NOMO-1 treated with dmso at 0.1 percent for 144 hours (cell line): ENCODE measurements at regions not wholly inside any gene's neighbourhood (a gene's known extent, or its start where the extent isn't known, plus 50 kb on each side); places are given as distances from the start of the nearest gene placed in this dataset.

ENCODE experiments used
- DNase-seq: peaks from one replicate; lab custom pipeline; 2025; ENCODE audit not compliant: unreplicated experiment; lab: John Stamatoyannopoulos, UW

DNA sequence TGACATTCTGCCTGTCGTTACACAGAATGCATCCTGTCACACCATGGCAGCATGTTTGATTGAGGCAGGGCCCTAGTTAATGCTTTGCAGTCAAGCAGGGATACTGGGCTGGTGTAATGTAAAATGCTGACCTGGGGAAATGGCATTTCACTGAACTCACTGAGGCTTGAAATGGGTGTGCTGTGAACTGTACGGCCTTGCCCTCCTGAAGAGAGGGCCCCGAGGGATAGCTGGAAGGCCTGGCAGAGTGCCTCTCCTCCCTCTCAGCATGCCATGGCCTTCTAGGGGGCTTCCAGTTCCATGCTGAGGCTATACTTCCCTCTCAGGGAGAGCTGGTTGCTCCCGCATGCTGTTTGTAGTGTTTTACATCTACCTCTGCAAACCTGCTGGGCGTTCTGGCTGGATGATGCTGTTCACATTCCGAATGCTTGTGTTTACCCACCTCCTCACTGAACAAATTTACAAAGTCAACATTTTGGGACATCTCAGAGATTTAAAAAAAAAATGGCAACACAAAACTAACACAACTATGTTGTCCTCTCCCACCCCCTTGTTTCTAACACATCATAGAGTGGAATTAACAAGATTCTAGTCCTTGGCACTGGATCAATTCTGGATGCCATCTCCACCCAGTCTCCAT lies 416.7 kb upstream of the CADM1 start:
- DNase-seq, result no peak

DNA sequence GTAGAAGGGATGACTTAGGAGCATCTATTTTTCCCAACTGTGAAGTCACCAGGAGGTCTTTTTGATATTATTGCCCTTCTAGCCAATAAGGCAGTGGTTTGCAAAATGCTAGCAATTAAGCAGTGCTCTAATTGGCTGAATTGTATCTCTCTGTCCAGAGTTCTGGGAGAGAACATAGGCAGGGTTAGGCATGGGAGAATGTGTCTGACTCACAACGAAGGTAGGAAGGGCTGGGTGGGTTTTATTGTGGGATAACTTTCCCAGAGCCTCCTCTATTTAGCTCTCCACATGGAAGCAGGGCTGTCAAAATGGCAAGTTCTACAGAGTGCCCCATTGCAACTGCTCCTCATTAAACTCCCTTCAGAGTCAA lies 415.9 kb upstream of the CADM1 start:
- DNase-seq, result no peak

DNA sequence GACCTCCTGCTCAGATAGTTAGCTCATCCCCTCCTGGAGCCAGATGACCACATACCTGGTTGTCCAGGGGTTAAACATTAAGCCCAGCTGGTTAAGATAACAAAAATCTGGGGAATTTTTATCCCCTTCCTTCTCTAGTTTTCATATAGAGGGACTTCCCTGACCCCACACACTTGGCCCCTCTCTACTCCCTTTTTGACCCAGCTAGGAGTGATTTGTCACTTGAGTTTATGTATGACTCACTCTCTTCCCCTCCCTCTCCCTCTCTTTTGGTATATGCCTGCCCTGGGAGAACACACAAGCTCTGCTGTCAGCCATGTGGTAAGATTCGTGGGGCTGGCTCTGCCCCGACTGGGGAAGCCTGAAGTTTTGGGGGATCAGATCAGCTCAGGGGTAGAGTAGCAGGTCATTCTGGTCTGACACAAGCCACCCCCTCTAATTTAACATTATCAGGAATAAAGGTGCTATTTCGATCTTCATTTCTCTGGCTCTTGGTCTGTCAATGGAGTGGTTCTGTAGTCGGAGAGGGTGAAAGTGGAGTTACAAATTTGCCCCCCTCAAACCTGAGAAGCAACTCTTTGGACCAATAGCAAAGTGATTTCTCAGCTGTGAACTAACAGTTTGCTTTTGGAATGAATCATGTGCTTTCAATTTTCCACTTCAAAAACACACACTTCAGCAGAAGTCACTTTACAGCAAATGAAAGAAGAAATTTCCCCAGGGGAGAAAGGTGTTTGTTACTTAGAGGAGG lies 415.3 kb upstream of the CADM1 start:
- peak; percentile 54 for DNase-seq

- DNase-seq, result no peak
Measured at GRCh38 chr11:115918576-115918975, 414.4 kb upstream of the CADM1 start.

DNA sequence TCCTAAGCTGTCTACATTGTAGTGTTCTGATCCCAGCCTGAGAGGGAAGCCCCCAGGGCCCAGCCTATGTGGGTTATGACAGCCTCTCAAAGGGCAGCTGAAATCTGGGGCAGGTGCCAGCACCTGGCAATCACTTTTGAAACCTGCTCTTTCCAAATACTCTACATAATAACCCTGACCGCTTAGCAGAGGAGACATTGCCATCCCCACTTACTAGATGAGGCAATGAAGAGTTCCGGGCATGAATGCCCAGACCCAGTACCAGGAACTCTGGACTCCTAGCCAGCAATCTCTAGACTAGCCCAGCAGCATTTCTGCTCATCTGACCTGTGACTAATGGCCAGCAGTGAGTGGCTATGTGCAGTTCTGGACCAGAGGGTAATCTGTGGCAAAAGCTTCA lies 412.4 kb upstream of the CADM1 start:
- no peak for DNase-seq

DNA sequence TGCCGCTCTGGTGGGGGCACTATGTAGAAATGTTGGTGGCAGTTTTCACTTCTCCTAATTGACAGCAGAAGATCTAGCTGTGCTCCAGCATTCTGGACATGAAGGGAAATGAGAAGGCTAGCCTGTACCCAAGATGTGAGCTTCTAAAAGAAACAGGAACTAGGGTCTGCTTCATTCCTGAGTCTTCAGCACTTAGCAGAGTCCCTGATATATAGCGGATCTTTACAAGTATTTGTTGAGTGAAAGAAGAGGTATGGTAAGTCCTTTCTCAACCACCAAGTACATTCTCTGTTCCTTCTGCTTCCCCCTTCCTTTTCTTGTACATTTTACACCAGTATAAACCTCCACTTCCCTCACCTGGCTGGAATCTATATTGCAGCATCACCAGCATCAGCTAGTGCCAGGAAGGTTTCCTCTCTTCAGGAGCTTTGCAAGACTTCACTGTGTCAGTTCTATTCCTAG lies 408.3 kb upstream of the CADM1 start:
- peak; percentile 57 for DNase-seq

GRCh38 chr11:115911613-115912346 lies 407.6 kb upstream of the CADM1 start:
- DNase-seq, result no peak

- no peak for DNase-seq
Measured at GRCh38 chr11:115910379-115910778, 406.2 kb upstream of the CADM1 start.

- no peak for DNase-seq
Measured at GRCh38 chr11:115906171-115906570, 402.0 kb upstream of the CADM1 start.

DNA sequence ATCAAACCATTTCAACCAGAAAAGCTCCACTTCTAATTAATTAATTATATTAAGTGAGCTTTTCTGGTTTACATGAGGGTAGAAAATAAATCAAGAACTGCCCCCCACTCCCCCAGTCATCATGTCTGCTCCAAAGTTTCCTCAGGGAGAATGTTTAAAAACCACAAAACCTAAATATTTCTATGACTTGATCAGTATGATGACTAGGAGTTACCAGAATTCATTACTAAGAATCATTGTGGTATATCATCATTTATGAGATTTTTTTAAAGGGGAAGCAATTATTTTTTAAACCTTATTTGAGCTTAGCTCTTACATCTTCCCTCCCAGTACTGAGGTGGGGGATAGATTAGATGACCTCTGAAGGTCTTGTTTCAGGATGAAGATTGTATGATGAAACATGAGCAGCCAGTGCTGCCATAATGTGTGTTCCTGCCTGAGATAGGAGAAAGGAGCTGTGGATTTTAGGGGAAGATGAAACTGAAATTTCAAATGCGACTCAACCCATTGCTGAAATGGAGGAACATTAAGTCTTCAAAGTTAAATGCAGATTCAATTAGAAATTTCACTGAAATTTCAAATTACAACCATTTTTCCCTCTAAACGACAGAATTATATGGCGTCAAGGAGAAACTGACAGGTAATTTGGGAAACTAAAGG lies 401.3 kb upstream of the CADM1 start:
- no peak for DNase-seq

DNA sequence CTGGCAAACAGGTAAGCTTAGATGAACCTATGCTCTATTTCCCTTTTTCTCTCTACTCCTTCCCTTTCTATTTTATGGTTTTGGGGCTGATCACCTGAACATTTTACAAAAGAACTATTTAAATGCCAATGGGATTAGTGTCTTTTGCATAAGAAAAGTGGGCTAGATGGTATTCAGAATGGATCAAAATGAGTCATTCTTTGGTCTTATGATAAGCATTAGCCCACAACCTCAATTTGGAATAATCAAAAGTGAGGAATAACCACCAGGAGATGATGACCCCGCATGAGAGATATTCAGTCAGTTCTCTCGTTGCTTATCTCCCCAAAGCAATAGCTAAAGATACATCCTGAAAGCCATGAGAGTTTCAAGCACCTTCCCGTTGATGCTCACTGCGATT lies 399.0 kb upstream of the CADM1 start:
- no peak for DNase-seq

- DNase-seq, result no peak
Measured at GRCh38 chr11:115901069-115901468, 396.9 kb upstream of the CADM1 start.

DNA sequence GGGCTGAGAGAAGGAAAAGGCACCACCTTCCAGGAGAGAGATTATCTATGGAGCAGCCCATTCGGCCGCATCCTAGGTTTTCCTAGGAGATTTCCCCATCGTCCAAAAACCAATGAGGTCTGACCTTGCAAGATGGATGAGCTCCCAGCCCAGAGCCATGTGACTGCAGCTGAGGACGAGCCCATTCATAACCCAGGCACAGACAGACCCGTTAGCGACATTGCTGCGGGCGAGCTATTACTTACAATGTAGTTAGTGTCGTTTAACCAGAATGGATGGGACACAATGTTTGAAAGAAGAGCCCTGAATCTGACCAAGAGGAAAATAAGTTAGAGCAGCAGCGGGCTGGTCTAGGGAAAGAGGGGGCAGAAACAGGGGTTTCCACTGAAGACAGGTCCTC lies 395.9 kb upstream of the CADM1 start:
- DNase-seq, result no peak

DNA sequence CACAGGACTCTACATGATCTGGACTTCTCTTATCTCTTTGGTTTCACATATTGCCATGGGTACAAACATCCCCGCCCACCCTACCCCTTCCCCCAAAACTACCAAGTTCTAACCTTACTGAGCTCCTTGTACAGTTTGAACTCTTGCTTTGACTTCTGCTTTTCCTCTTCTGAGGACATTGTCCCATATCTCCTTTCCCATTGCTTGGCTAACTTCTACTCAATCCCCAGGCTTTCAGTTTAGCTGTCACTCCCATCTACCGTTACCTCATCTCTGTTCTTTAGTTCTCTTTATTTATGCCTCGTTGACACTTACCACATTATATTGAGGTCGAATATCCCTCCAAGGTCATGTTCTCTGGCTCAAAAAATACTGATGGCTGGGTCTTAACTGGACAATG lies 393.5 kb upstream of the CADM1 start:
- DNase-seq, result no peak

DNA sequence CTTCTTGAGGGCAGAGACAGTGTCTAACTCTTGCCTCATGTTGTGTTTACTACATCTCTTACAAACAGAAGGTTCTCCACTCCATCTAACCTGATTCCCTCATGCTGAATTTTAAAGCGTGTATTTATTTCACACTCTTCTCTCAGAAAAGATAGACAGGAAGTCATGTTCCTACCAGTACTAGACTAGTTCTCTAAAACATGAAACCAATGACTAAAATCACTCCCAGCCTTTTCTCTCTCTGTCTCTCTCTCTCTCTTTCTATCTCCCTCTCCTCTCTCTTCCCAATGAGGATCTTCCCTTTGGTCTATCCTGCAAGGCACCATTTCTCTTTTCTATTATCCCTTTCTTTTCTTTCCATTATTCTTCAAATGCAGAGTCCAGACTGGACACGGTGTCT lies 391.9 kb upstream of the CADM1 start:
- DNase-seq, result no peak

- no peak for DNase-seq
Measured at GRCh38 chr11:115895594-115895993, 391.4 kb upstream of the CADM1 start.

- DNase-seq, result no peak
Measured at GRCh38 chr11:115894176-115894575, 390.0 kb upstream of the CADM1 start.

DNA sequence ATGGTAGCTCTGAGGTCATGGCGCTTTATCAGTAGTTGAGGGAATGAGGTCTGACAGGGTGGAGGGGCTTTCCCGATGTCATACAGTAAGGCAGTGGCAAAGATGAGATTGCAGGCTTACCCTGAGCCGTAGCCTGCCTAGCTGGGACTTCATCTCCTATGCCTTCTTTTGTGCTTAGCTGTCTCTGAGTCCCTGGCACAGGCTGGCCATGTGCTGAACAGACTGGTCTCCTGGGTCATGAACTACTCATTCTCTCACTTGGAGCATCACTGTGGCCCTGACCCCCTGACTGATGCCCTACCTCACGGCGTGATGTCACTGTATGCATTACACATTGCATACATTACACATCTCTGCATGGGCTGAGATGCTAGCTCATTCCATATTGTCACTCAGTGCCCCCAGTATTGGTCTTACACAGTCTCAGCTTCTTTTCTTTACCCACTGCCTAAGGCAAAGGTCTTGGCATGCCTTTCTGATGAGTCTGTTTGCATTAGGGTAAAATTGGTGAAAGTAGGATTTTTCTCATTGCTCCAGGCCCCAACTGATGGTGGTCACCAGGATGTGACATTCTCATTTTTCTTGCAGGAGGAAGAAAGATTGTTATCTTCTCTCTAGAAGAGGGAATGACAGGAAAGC lies 389.4 kb upstream of the CADM1 start:
- DNase-seq, result no peak

DNA sequence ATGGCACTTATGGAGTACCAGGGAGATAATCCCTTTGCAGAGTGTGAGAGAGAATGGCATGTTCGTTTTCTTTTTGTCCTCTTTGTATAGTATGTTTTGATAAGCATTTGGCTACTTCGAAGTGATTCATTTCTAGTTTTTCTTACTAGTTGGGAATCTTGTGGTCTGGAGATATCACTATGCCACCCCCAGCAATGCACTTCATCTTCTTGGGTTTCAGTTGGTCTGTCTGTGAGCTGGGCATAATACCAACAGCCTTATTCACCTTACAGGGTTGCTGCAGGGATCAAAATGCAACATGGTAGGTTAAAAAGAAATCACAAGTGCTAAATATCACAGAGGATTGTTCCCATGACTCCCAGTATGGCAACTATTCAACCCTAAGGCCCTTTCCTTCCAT lies 387.8 kb upstream of the CADM1 start:
- no peak for DNase-seq

GRCh38 chr11:115891581-115891980 lies 387.4 kb upstream of the CADM1 start:
- no peak for DNase-seq

GRCh38 chr11:115890500-115890899 lies 386.3 kb upstream of the CADM1 start:
- no peak for DNase-seq
